ENCODE measurements at regions not wholly inside any gene's neighbourhood (a gene's known extent, or its start where the extent isn't known, plus 50 kb on each side); places are given as distances from the start of the nearest gene placed in this dataset.

DNA sequence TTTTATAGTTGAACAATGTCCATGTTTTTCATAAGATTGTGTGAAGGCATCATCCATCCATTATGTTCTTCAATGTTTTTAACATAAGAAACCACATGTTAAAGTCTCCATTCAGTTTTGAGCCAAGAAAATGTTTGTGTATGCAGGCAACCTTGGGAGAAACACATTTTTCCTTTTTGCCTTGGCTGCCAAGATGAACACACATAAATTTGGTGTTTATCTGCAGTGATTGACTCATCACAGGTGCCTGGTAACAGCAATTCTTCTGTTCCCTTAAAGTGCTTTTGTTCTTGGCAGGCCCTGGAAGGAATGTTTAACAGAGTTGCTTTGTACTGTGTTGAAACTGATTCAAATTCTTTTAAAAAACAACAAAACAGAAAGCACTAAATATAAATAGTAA lies 709.9 kb upstream of the ADGRL4 start:
- TF ChIP-seq, protein P1, sequence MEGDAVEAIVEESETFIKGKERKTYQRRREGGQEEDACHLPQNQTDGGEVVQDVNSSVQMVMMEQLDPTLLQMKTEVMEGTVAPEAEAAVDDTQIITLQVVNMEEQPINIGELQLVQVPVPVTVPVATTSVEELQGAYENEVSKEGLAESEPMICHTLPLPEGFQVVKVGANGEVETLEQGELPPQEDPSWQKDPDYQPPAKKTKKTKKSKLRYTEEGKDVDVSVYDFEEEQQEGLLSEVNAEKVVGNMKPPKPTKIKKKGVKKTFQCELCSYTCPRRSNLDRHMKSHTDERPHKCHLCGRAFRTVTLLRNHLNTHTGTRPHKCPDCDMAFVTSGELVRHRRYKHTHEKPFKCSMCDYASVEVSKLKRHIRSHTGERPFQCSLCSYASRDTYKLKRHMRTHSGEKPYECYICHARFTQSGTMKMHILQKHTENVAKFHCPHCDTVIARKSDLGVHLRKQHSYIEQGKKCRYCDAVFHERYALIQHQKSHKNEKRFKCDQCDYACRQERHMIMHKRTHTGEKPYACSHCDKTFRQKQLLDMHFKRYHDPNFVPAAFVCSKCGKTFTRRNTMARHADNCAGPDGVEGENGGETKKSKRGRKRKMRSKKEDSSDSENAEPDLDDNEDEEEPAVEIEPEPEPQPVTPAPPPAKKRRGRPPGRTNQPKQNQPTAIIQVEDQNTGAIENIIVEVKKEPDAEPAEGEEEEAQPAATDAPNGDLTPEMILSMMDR (IDR thresholded peaks at IDR 0.05; ENCODE audit: insufficient read depth, low read length), result no peak
- no peak for TF ChIP-seq POLR2AphosphoS5 (IDR thresholded peaks at IDR 0.05; ENCODE audit: low read depth)
- TF ChIP-seq, protein P2, sequence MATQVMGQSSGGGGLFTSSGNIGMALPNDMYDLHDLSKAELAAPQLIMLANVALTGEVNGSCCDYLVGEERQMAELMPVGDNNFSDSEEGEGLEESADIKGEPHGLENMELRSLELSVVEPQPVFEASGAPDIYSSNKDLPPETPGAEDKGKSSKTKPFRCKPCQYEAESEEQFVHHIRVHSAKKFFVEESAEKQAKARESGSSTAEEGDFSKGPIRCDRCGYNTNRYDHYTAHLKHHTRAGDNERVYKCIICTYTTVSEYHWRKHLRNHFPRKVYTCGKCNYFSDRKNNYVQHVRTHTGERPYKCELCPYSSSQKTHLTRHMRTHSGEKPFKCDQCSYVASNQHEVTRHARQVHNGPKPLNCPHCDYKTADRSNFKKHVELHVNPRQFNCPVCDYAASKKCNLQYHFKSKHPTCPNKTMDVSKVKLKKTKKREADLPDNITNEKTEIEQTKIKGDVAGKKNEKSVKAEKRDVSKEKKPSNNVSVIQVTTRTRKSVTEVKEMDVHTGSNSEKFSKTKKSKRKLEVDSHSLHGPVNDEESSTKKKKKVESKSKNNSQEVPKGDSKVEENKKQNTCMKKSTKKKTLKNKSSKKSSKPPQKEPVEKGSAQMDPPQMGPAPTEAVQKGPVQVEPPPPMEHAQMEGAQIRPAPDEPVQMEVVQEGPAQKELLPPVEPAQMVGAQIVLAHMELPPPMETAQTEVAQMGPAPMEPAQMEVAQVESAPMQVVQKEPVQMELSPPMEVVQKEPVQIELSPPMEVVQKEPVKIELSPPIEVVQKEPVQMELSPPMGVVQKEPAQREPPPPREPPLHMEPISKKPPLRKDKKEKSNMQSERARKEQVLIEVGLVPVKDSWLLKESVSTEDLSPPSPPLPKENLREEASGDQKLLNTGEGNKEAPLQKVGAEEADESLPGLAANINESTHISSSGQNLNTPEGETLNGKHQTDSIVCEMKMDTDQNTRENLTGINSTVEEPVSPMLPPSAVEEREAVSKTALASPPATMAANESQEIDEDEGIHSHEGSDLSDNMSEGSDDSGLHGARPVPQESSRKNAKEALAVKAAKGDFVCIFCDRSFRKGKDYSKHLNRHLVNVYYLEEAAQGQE (IDR thresholded peaks at IDR 0.05; ENCODE audit: insufficient replicate concordance, low read depth), result no peak
